HEK293 (cell line): ENCODE measurements at regions not wholly inside any gene's neighbourhood (a gene's known extent, or its start where the extent isn't known, plus 50 kb on each side); places are given as distances from the start of the nearest gene placed in this dataset.

Experiments
- CTCF ChIP-seq: fragments of 450-650 bp; formaldehyde crosslinking; IDR thresholded peaks from 2 replicates; pipeline ENCODE4 v1.5.1; 2016; ENCODE audit warnings: missing biosample characterization, missing genetic modification characterization
- YY1 ChIP-seq: fragments of 450-650 bp; formaldehyde crosslinking; IDR thresholded peaks from 2 replicates; pipeline ENCODE4 v1.5.1; 2018; ENCODE audit warnings: missing biosample characterization, missing genetic modification characterization
- ZBTB8A ChIP-seq: fragments of 450-650 bp; formaldehyde crosslinking; IDR thresholded peaks from 2 replicates; pipeline ENCODE4 v1.5.1; 2016; ENCODE audit warnings: missing biosample characterization, missing genetic modification characterization
- ZNF174 ChIP-seq: fragments of 450-650 bp; formaldehyde crosslinking; IDR thresholded peaks from 2 replicates; pipeline ENCODE4 v1.5.0; 2017; ENCODE audit warnings: missing biosample characterization, mild to moderate bottlenecking, missing genetic modification characterization
- ZNF239 ChIP-seq: fragments of 450-650 bp; formaldehyde crosslinking; IDR thresholded peaks from 2 replicates; pipeline ENCODE4 v1.5.1; 2016; ENCODE audit warnings: missing biosample characterization, missing genetic modification characterization
- ZNF555 ChIP-seq: fragments of 450-650 bp; formaldehyde crosslinking; conservative IDR thresholded peaks from 2 replicates; pipeline ENCODE4 v1.5.1; 2017; ENCODE audit warnings: missing biosample characterization, mild to moderate bottlenecking, missing genetic modification characterization, inconsistent platforms

- TF ChIP-seq CTCF (tag by site-specific recombination) (0 out of 2 replicates have a peak, but pooled peaks have one; percentile 20), ZBTB8A (tag by site-specific recombination) (no peak), ZNF174 (no peak), ZNF239 (no peak), YY1 (tag by site-specific recombination) (no peak), ZNF555 (tag by site-specific recombination) (no peak)
Observed at GRCh38 chr1:8239039-8239305, 78.9 kb upstream of the SLC45A1 start.
